Sigmoid colon (tissue), 4 donors: ENCODE measurements at regions not wholly inside any gene's neighbourhood (a gene's known extent, or its start where the extent isn't known, plus 50 kb on each side); places are given as distances from the start of the nearest gene placed in this dataset.

Experiments
- EP300 ChIP-seq, 4 donors: sonication (generic); formaldehyde crosslinking; IDR thresholded peaks; one replicate each; pipeline ENCODE4 v1.6.1; 2017; ENCODE audit warnings: antibody characterized with exemption in 4 of 4
- TF ChIP-seq, protein P1 (sequence below), 4 experiments: fragments of 450-650 bp in 3 of 4; fragments of 200-600 bp in 1 of 4; IDR thresholded peaks; one replicate each; pipeline ENCODE4 v1.5.1; 2016 to 2019; ENCODE audit warnings: antibody characterized with exemption in 4 of 4, mild to moderate bottlenecking in 3 of 4, moderate library complexity in 2 of 4

- TF ChIP-seq, protein P1, sequence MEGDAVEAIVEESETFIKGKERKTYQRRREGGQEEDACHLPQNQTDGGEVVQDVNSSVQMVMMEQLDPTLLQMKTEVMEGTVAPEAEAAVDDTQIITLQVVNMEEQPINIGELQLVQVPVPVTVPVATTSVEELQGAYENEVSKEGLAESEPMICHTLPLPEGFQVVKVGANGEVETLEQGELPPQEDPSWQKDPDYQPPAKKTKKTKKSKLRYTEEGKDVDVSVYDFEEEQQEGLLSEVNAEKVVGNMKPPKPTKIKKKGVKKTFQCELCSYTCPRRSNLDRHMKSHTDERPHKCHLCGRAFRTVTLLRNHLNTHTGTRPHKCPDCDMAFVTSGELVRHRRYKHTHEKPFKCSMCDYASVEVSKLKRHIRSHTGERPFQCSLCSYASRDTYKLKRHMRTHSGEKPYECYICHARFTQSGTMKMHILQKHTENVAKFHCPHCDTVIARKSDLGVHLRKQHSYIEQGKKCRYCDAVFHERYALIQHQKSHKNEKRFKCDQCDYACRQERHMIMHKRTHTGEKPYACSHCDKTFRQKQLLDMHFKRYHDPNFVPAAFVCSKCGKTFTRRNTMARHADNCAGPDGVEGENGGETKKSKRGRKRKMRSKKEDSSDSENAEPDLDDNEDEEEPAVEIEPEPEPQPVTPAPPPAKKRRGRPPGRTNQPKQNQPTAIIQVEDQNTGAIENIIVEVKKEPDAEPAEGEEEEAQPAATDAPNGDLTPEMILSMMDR (IDR thresholded peaks at IDR 0.05), result no peak
- TF ChIP-seq EP300 (IDR thresholded peaks at IDR 0.05), result no peak
These were observed 202.9 kb upstream of the LUZP2 start for GRCh38 chr11:24293964-24294363.
